GM12874 (cell line): ENCODE measurements at regions not wholly inside any gene's neighbourhood (a gene's known extent, or its start where the extent isn't known, plus 50 kb on each side); places are given as distances from the start of the nearest gene placed in this dataset.
A peak's percentile ranks its signal among the peaks of the same experiment; 100 is the strongest.

ENCODE experiments used
- CTCF ChIP-seq: IDR thresholded peaks from 2 replicates; pipeline ENCODE4 v1.5.1; 2011; ENCODE audit warnings: low read depth, mild to moderate bottlenecking, control low read depth, low read length, moderate library complexity; ENCODE audit not compliant: insufficient read depth

- no peak for TF ChIP-seq CTCF
Measured at GRCh38 chr2:64828261-64828660, 160.9 kb upstream of the SLC1A4 start.

GRCh38 chr2:64829525-64829924 lies 159.7 kb upstream of the SLC1A4 start:
- no peak for TF ChIP-seq CTCF

GRCh38 chr2:64831134-64831976 lies 157.8 kb upstream of the SLC1A4 start:
- peak; percentile 96 for TF ChIP-seq CTCF

GRCh38 chr2:64831977-64832328 lies 157.2 kb upstream of the SLC1A4 start:
- no peak for TF ChIP-seq CTCF

- TF ChIP-seq CTCF = no peak
Measured at GRCh38 chr2:64832936-64833335, 156.3 kb upstream of the SLC1A4 start.

- TF ChIP-seq CTCF = no peak
Measured at GRCh38 chr2:64836566-64836965, 152.6 kb upstream of the SLC1A4 start.

GRCh38 chr2:64837116-64837731 lies 152.0 kb upstream of the SLC1A4 start:
- TF ChIP-seq CTCF = no peak
